WTC11 (cell line): ENCODE measurements at regions not wholly inside any gene's neighbourhood (a gene's known extent, or its start where the extent isn't known, plus 50 kb on each side); places are given as distances from the start of the nearest gene placed in this dataset.

ENCODE experiments used
- ATAC-seq: fragments of 200-7000 bp; cut with Tn5 transposase; 2 replicates; pipeline ENCODE4 v1.10.0; 2021; ENCODE audit warnings: mild to moderate bottlenecking, moderate library complexity
- CTCF ChIA-PET: fragments of 300-600 bp; sonication (Branson Sonifier 250); formaldehyde crosslinking; loops from one replicate; lab custom pipeline; 2021; ENCODE audit warnings: antibody characterized with exemption; lab: Charles Lee
- POLR2A ChIA-PET: fragments of 350-600 bp; sonication (Branson Sonifier 250); formaldehyde crosslinking; loops from one replicate; lab custom pipeline; 2021; ENCODE audit warnings: antibody characterized with exemption; lab: Charles Lee
- DNase-seq: peaks from one replicate; pipeline ENCODE4 v3.0.0; 2021; ENCODE audit warnings: low spot score
- H3K27ac Mint-ChIP-seq: 2 replicates; pipeline ENCODE4 v1.8.0; 2021; ENCODE audit warnings: mixed read lengths
- H3K27me3 Mint-ChIP-seq: 2 replicates; pipeline ENCODE4 v1.8.0; 2021; ENCODE audit warnings: low read depth, mild to moderate bottlenecking, moderate library complexity, mixed read lengths
- H3K36me3 Mint-ChIP-seq: 2 replicates; pipeline ENCODE4 v1.8.0; 2021; ENCODE audit warnings: mixed read lengths
- H3K4me1 Mint-ChIP-seq: 2 replicates; pipeline ENCODE4 v1.8.0; 2022; ENCODE audit warnings: mixed read lengths
- H3K4me3 Mint-ChIP-seq: 2 replicates; pipeline ENCODE4 v1.8.0; 2021; ENCODE audit warnings: mild to moderate bottlenecking, moderate library complexity, mixed read lengths
- H3K9me3 Mint-ChIP-seq: 2 replicates; pipeline ENCODE4 v1.8.0; 2021; ENCODE audit warnings: mixed read lengths
- AFF4 ChIP-seq: sonication (generic); formaldehyde crosslinking; IDR thresholded peaks from 2 replicates; pipeline ENCODE4 v1.8.1; 2023; ENCODE audit warnings: mild to moderate bottlenecking, missing genetic modification reagents, borderline replicate concordance
- ATF1 ChIP-seq: sonication (generic); formaldehyde crosslinking; IDR thresholded peaks from 2 replicates; pipeline ENCODE4 v1.8.1; 2023; ENCODE audit warnings: mild to moderate bottlenecking, moderate library complexity, missing genetic modification reagents
- CDX4 ChIP-seq: fragments of 250-450 bp; sonication (Bioruptor Pico); IDR thresholded peaks from 2 replicates; pipeline ENCODE4 v1.9.0; 2021; ENCODE audit warnings: moderate library complexity, mild to moderate bottlenecking, inconsistent platforms, borderline replicate concordance
- CREM ChIP-seq: sonication (generic); formaldehyde crosslinking; IDR thresholded peaks from 2 replicates; pipeline ENCODE4 v1.8.1; 2022; ENCODE audit warnings: mild to moderate bottlenecking, missing genetic modification reagents, moderate library complexity
- CTCF ChIP-seq: fragments of 200-600 bp; IDR thresholded peaks from 2 replicates; pipeline ENCODE4 v1.8.0; 2022; ENCODE audit warnings: antibody characterized with exemption
- FOXP4 ChIP-seq: sonication (generic); formaldehyde crosslinking; IDR thresholded peaks from 2 replicates; pipeline ENCODE4 v1.8.0; 2022; ENCODE audit warnings: mild to moderate bottlenecking, missing genetic modification reagents
- MAX ChIP-seq: sonication (generic); formaldehyde crosslinking; IDR thresholded peaks from 2 replicates; pipeline ENCODE4 v1.8.0; 2022; ENCODE audit warnings: mild to moderate bottlenecking, missing genetic modification reagents
- NR3C1 ChIP-seq: sonication (generic); formaldehyde crosslinking; conservative IDR thresholded peaks from 2 replicates; pipeline ENCODE4 v1.8.1; 2023; ENCODE audit warnings: low read depth, mild to moderate bottlenecking, missing genetic modification reagents
- USF2 ChIP-seq: sonication (generic); formaldehyde crosslinking; IDR thresholded peaks from 2 replicates; pipeline ENCODE4 v1.8.1; 2023; ENCODE audit warnings: mild to moderate bottlenecking, missing genetic modification reagents, moderate library complexity
- ZNF219 ChIP-seq: sonication (generic); formaldehyde crosslinking; IDR thresholded peaks from 2 replicates; pipeline ENCODE4 v1.8.0; 2023; ENCODE audit warnings: missing genetic modification reagents, mild to moderate bottlenecking, borderline replicate concordance
- ZNF281 ChIP-seq: sonication (generic); formaldehyde crosslinking; IDR thresholded peaks from 2 replicates; pipeline ENCODE4 v1.8.0; 2023; ENCODE audit warnings: mild to moderate bottlenecking, missing genetic modification reagents

GRCh38 chr5:101679816-101680215 lies 616.3 kb downstream of the SLCO4C1 start (continued):
- TF ChIP-seq NR3C1 (CRISPR knock-in tag) (no peak), CDX4 (CRISPR knock-in tag) (no peak), ZNF219 (CRISPR knock-in tag) (no peak), USF2 (CRISPR knock-in tag) (no peak)

GRCh38 chr5:101678481-101679193 lies 617.4 kb downstream of the SLCO4C1 start:
- ATAC-seq = peak; percentile 95
- H3K27ac Mint-ChIP-seq = no peak overlapping the region
- ChIA-PET CTCF (interaction anchor here (0.6 to 2.0 kb wide), 29 partner anchors 9 to 906 kb away, joined by 3 to 16 read pairs (median 4); no protein-coding TSS in a partner anchor), POLR2A (no interaction called here)
- no peaks in the 10 kb centered on the region for H3K27me3 Mint-ChIP-seq
- H3K4me1 Mint-ChIP-seq = peaks cover 9% of the 10 kb centered on the region
- peak overlapping the region; percentile 42 for H3K4me3 Mint-ChIP-seq
- H3K9me3 Mint-ChIP-seq = no peaks in the 10 kb centered on the region
- no peaks in the 10 kb centered on the region for H3K36me3 Mint-ChIP-seq
- TF ChIP-seq CTCF (peak; percentile 84), MAX (CRISPR knock-in tag) (no peak), CREM (no peak)
- peak; percentile 81 for DNase-seq

- TF ChIP-seq ATF1 (CRISPR knock-in tag) = no peak
- TF ChIP-seq AFF4 = no peak
- TF ChIP-seq ZNF281 (CRISPR knock-in tag) = no peak
- TF ChIP-seq FOXP4 (CRISPR knock-in tag) = no peak
- Mint-ChIP-seq H3K4me3 (0 out of 2 replicates have a peak overlapping the region, but pooled peaks have one; percentile 4), H3K4me1 (peaks cover 9% of the 10 kb centered on the region), H3K36me3 (no peaks in the 10 kb centered on the region), H3K27ac (peak overlapping the region; percentile 4; the same call in 1 of the 2 replicates), H3K27me3 (no peaks in the 10 kb centered on the region), H3K9me3 (no peaks in the 10 kb centered on the region)
- ATAC-seq (peak; percentile 12), DNase-seq (no peak)
- ChIA-PET CTCF (interaction anchor here (0.6 to 2.0 kb wide), 29 partner anchors 8 to 906 kb away, joined by 3 to 16 read pairs (median 4); no protein-coding TSS in a partner anchor), POLR2A (no interaction called here)
Measured at GRCh38 chr5:101677961-101678360, 618.1 kb downstream of the SLCO4C1 start.
